Ovary (tissue), 7 donors: ENCODE measurements at regions not wholly inside any gene's neighbourhood (a gene's known extent, or its start where the extent isn't known, plus 50 kb on each side); places are given as distances from the start of the nearest gene placed in this dataset.

Experiments used
- DNase-seq, 5 donors: peaks; one replicate each; pipeline ENCODE4 v3.0.0-alpha.2; 2019 to 2020
- H3K27ac ChIP-seq, 2 donors: fragments of 200-600 bp; one replicate each; pipeline versions ENCODE4 v1.5.1 to v1.8.0; 2019 to 2022
- H3K27me3 ChIP-seq: fragments of 200-600 bp; one replicate; pipeline ENCODE4 v1.8.0; 2022
- H3K36me3 ChIP-seq: fragments of 200-600 bp; sonication (generic); one replicate; pipeline ENCODE4 v1.5.1; 2019
- H3K4me1 ChIP-seq: one replicate; pipeline ENCODE4 v1.8.1; 2013; ENCODE audit warnings: mild to moderate bottlenecking, moderate library complexity; ENCODE audit not compliant: insufficient read depth
- H3K4me3 ChIP-seq: fragments of 200-600 bp; sonication (generic); one replicate; pipeline ENCODE4 v1.5.1; 2017
- H3K9me3 ChIP-seq, 2 donors: fragments of 200-600 bp in 1 of 2; sonication (generic) in 1 of 2; one replicate each; pipeline versions ENCODE4 v1.5.1 to v1.8.1; 2013 to 2019; ENCODE audit warnings: mild to moderate bottlenecking in 1 of 2, moderate library complexity in 1 of 2
- EP300 ChIP-seq: sonication (generic); formaldehyde crosslinking; IDR thresholded peaks from one replicate; pipeline ENCODE4 v1.6.1; 2017; ENCODE audit warnings: antibody characterized with exemption
- POLR2A ChIP-seq: fragments of 450-650 bp; IDR thresholded peaks from one replicate; pipeline ENCODE4 v1.6.1; 2017; ENCODE audit warnings: antibody characterized with exemption, mild to moderate bottlenecking, moderate library complexity
- WGBS, 3 donors: extraction: QIAGEN DNeasy Blood & Tissue Kit in 1 of 3; methylation state at CpG; one replicate each; pipeline versions ENCODE4 v1.1.5 to v1.1.7; 2013 to 2017; 5-methylcytosine and 5-hydroxymethylcytosine counted together
- intact Hi-C, 4 donors: fragments of 100-400 bp; cut with DNase I; formaldehyde crosslinking; loops; one replicate each; pipeline versions ENCODE4 v1.11.0 to v1.15.1; 2022 to 2023
- TF ChIP-seq, protein P1 (sequence below), 3 donors: fragments of 450-650 bp in 2 of 3; fragments of 200-600 bp in 1 of 3; IDR thresholded peaks; one replicate each; pipeline versions ENCODE4 v1.5.1 to v1.8.0; 2016 to 2022; ENCODE audit warnings: antibody characterized with exemption in 3 of 3, mild to moderate bottlenecking in 1 of 3
- donor health status: DM: no; HTN: no; CAD: no; lungs with moderate emphysema.
- donor health status: DM: no; HTN: no; CAD: no.
- donor health status: Bipolar disorder and iron deficiency.
- donor health status: DM: no; HTN: no; CAD: no.
- donor health status: DM: yes; HTN: yes; CAD: no.

DNA sequence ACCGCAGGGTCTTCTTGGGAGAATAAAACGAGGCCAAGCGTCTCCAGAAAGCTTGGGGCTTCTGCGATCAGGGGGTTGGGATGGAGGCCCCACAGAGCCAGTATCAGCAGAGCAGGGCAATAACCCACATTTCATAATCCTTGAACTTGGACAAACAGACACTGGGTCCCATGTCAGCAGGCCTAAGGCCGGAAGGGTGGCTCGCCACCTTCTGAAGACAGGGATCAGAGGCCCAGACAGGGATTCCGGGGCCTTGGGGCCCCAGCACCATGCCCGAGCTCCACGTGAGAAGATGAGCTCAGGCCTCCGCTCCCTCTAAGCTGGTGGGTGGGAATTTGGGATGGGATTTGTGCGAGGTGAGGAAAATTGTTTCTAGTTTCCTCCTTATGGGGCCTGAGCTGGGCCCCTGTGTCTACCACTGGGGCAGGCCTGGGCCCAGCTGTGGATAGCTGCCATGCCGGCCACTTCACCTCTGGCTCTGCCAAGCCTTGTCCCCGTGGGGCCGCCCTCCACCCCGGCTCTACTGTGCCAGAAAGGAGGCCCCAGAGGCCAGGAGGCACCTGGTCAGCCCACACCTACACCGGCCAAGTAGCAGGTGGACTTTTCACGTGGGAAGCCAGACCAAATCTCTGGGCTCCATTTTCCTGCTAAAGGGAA, 67.2 kb upstream of the DLK1 start:
- no peak overlapping the region for H3K27ac ChIP-seq
- 90 to 93% (median 92%) methylated on average over 16 to 17 of the region's 17 CpGs for WGBS, 3 donors
- no peaks in the 10 kb centered on the region for H3K27me3 ChIP-seq
- TF ChIP-seq POLR2A (no peak), EP300 (no peak)
- TF ChIP-seq, protein P1, sequence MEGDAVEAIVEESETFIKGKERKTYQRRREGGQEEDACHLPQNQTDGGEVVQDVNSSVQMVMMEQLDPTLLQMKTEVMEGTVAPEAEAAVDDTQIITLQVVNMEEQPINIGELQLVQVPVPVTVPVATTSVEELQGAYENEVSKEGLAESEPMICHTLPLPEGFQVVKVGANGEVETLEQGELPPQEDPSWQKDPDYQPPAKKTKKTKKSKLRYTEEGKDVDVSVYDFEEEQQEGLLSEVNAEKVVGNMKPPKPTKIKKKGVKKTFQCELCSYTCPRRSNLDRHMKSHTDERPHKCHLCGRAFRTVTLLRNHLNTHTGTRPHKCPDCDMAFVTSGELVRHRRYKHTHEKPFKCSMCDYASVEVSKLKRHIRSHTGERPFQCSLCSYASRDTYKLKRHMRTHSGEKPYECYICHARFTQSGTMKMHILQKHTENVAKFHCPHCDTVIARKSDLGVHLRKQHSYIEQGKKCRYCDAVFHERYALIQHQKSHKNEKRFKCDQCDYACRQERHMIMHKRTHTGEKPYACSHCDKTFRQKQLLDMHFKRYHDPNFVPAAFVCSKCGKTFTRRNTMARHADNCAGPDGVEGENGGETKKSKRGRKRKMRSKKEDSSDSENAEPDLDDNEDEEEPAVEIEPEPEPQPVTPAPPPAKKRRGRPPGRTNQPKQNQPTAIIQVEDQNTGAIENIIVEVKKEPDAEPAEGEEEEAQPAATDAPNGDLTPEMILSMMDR (IDR thresholded peaks at IDR 0.05) = no peak
- no peak overlapping the region for H3K4me3 ChIP-seq
- H3K9me3 ChIP-seq = no peaks in the 10 kb centered on the region
- intact Hi-C loops = loop anchor here (5.0 to 10.0 kb wide), 8 partner anchors 55 to 968 kb away; partner anchors contain the start of genes MEG3 (in 3 of the 4) and RTL1 (in 2 of the 4)
- H3K36me3 ChIP-seq = no peaks in the 10 kb centered on the region
- H3K4me1 ChIP-seq = peaks cover 5% of the 10 kb centered on the region
- no peak for DNase-seq

GRCh38 chr14:100660498-100660881, 66.2 kb upstream of the DLK1 start:
- WGBS, 3 donors = 60 to 72% (median 61%) methylated on average over 6 of the region's 6 CpGs
- intact Hi-C loops = loop anchor here (5.0 to 10.0 kb wide), 7 partner anchors 54 to 967 kb away; partner anchors contain the start of genes MEG3 (in 3 of the 4) and RTL1 (in 2 of the 4)
- H3K4me1 ChIP-seq = peaks cover 7% of the 10 kb centered on the region
- no peak overlapping the region for H3K4me3 ChIP-seq
- no peaks in the 10 kb centered on the region for H3K36me3 ChIP-seq
- peak overlapping the region in 1 of 2 donors; percentile 14 for H3K27ac ChIP-seq
- no peak for DNase-seq
- no peaks in the 10 kb centered on the region for H3K27me3 ChIP-seq
- TF ChIP-seq POLR2A = no peak
- no peak for TF ChIP-seq EP300
- TF ChIP-seq, protein P1 (IDR thresholded peaks at IDR 0.05) = no peak
- no peaks in the 10 kb centered on the region for H3K9me3 ChIP-seq

DNA sequence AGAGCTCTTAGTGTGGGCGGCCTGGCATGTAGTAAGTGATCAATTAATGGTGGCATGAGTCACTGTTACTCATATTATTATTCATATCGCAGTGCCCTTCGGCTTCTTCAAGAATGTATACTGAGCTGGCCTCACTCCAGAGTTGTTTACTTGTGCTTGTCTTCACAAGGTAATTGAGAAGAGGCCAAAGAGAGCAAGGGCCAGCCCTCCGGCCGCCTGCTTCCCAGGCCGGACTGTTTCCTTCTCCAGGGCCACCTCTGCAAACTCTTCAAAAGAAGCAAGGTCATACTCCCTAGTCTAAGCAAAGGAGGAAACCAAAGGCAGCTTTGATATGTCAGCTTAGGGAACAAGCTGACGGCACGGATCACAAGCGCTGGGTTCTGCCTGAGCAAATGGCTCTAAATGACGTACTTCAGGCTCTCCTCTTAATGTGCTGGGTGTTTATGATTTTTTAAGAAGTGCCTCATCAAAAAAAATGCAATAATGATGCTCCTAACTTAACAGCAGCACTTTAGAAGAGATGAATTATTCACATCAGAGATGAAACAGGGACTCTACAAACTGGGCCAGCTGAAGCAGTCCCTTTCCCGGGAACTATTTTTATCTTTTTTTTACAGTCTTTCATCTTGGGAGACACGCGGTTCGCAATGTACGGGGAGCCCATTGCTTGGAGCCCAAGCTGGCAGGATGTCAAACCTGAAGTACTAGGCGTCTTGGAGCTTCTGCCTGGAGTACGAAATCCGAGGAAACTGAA, 65.6 kb upstream of the DLK1 start:
- Histone ChIP-seq H3K27ac (peak overlapping the region in 1 of 2 donors; percentile 14), H3K9me3 (no peaks in the 10 kb centered on the region), H3K36me3 (no peaks in the 10 kb centered on the region), H3K27me3 (no peaks in the 10 kb centered on the region), H3K4me3 (no peak overlapping the region), H3K4me1 (peaks cover 9% of the 10 kb centered on the region)
- intact Hi-C loops = loop anchor here (5.0 to 10.0 kb wide), 7 partner anchors 54 to 966 kb away; partner anchors contain the start of genes MEG3 (in 3 of the 4) and RTL1 (in 2 of the 4)
- peak in 2 of 5 donors; percentile 69 to 75 for DNase-seq
- WGBS, 3 donors = 33 to 39% (median 34%) methylated on average over 18 of the region's 18 CpGs
- TF ChIP-seq, protein P1 (IDR thresholded peaks at IDR 0.05) = no peak
- no peak for TF ChIP-seq POLR2A
- TF ChIP-seq EP300 = no peak

DNA sequence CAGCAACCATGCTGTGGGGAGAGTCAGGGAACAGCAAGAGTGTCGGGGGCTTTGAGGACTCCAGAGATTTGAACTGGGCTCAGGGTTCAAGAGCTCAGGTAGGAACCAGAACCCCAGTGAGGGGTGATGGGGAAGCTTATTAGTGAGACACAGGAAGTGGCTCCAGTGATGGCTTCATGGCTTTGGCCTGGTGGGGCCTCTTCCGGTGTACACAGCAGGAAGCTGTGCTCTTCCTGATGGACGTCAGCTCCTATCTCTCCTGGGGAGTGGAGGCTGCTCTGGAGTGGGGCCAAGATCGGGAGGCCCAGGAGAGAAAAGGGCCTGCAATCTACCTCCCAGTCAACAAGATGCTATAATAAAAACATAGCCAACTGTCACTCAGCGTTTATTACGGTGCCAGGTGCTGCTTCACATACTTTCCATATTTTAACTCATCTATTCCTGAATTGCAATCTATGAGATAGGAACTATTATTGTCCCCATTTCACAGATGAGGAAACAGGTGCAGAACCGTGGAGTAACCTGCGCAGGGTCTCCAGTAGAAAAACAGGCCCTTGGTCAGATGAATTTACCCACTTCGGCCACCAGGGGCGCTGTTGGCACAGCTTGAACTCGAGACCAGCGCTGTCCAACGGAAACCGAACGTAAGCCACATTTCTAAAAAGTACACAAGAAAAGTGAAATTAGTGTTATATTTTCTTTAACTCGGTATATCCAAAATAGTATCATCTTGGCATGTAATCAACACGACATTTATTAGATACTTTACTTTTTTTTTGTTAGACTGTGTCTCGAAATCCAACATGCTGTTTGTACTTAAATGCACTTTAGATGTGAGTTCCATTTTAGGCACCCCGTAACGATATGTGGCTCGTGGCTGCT, 63.6 kb upstream of the DLK1 start:
- intact Hi-C loops = loop anchor here (5.0 to 10.0 kb wide), 7 partner anchors 52 to 964 kb away; partner anchors contain the start of genes MEG3 (in 3 of the 4) and RTL1 (in 2 of the 4)
- DNase-seq = peak; percentile 72 to 88 (median 83)

More for the DNA sequence above, 63.6 kb upstream of the DLK1 start:
- no peaks in the 10 kb centered on the region for H3K9me3 ChIP-seq
- no peaks in the 10 kb centered on the region for H3K27me3 ChIP-seq
- TF ChIP-seq, protein P1 (IDR thresholded peaks at IDR 0.05) = peak; percentile 92 to 93 (median 92)
- no peak for TF ChIP-seq EP300
- WGBS, 3 donors = 27 to 28% (median 27%) methylated on average over 21 of the region's 21 CpGs
- peaks cover 14% of the 10 kb centered on the region for H3K4me1 ChIP-seq
- H3K36me3 ChIP-seq = no peaks in the 10 kb centered on the region
- H3K27ac ChIP-seq = peak overlapping the region in 1 of 2 donors; percentile 83
- no peak overlapping the region for H3K4me3 ChIP-seq
